ENCODE measurements at regions not wholly inside any gene's neighbourhood (a gene's known extent, or its start where the extent isn't known, plus 50 kb on each side); places are given as distances from the start of the nearest gene placed in this dataset.

DNA sequence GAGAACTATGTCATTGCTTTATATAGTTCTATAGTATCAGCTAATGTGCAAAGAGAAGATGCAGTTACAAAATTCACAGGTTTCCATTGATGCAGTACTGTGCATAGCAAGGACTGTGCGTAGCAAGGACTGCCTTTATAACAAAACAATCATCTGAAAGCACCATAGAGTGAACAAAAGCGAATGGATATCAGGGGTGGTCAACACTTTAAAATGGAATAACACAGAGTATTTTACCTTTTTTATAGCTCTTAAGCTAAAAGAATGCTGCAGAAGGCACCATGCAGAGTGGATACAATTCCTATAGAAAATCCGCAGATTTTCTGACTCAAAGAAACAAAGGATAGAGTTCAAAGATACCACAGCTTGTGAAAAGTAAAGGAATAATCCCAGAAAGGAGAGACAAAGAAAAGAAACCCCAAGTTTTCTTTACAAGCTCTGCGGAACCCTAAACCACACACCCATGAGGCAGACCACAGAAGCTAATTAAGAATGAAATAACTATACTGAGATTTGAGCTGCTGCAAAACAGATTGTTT, 229.9 kb upstream of the DTNA start:
- no peaks in the 10 kb centered on the region for H3K27me3 ChIP-seq (ENCODE audit: control insufficient read depth in 1 of 2, insufficient read depth in 2 of 2, low read length in 2 of 2)
- H2AFZ ChIP-seq (ENCODE audit: low read length) = no peak overlapping the region
- no peaks in the 10 kb centered on the region for H3K9me3 ChIP-seq (ENCODE audit: low read length)
- no TSS peak for BruUV-seq (replicated peaks)
- ChIA-PET POLR2A (no interaction called here), CTCF (ENCODE audit: low intra/inter-chr PET ratio, low total read pairs) (no interaction called here)
- no peaks in the 10 kb centered on the region for H3K36me3 ChIP-seq (replicated peaks in 1 of 2; ENCODE audit: control insufficient read depth in 1 of 2, insufficient read depth in 2 of 2, low read length in 2 of 2)
- H4K20me1 ChIP-seq (ENCODE audit: insufficient read depth, low read length) = no peaks in the 10 kb centered on the region
- no peaks in the 10 kb centered on the region for H3K79me2 ChIP-seq (ENCODE audit: insufficient read depth, low read length)
- no peak for DNase-seq (ENCODE audit: low spot score)
- 39% methylated on average over 4 of the region's 4 CpGs for WGBS (ENCODE audit: low lambda C conversion rate)
- H3K4me1 ChIP-seq (ENCODE audit: insufficient read depth, low read length) = no peaks in the 10 kb centered on the region
- no peak overlapping the region for H3K4me3 ChIP-seq (replicated peaks in 1 of 3; ENCODE audit: insufficient read depth in 1 of 3, low read depth in 2 of 3, low read length in 3 of 3)
- H3K27ac ChIP-seq (ENCODE audit: extremely low read length, insufficient read depth, low read length) = no peak overlapping the region
- in situ Hi-C loops (cut with HindIII; ENCODE audit: extremely low pct_ligation_motif_present, low pct_unique_long_range_greater_than_20kb) = no loop called here
- no peak for TF ChIP-seq ZNF615 (CRISPR knock-in tag; IDR thresholded peaks at IDR 0.05; ENCODE audit: borderline replicate concordance)
- no peak for TF ChIP-seq KDM3A (CRISPR knock-in tag; IDR thresholded peaks at IDR 0.05; ENCODE audit: low read depth)
- TF ChIP-seq, protein P1, sequence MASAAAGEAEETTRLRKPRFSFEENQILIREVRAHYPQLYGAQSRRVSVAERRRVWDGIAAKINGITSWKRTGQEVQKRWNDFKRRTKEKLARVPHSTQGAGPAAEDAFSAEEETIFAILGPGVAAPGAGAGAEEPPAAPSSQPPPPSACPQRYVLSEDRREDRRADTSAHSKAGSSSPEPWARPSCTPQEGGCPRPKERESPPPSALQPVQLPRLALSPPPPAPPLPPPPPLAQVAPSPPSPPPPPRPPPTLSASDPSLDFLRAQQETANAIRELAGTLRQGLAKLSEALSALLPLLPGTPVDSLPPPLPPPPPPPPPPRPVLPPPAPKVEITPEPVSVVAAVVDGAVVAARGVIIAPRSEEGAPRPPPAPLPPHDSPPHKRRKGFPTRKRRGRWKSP (CRISPR knock-in tag; IDR thresholded peaks at IDR 0.05) = no peak
- TF ChIP-seq ZNF530 (CRISPR knock-in tag; IDR thresholded peaks at IDR 0.05; ENCODE audit: low read depth) = no peak
- TF ChIP-seq, protein P2, sequence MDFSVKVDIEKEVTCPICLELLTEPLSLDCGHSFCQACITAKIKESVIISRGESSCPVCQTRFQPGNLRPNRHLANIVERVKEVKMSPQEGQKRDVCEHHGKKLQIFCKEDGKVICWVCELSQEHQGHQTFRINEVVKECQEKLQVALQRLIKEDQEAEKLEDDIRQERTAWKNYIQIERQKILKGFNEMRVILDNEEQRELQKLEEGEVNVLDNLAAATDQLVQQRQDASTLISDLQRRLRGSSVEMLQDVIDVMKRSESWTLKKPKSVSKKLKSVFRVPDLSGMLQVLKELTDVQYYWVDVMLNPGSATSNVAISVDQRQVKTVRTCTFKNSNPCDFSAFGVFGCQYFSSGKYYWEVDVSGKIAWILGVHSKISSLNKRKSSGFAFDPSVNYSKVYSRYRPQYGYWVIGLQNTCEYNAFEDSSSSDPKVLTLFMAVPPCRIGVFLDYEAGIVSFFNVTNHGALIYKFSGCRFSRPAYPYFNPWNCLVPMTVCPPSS (IDR thresholded peaks at IDR 0.05) = no peak
- TF ChIP-seq, protein P3, sequence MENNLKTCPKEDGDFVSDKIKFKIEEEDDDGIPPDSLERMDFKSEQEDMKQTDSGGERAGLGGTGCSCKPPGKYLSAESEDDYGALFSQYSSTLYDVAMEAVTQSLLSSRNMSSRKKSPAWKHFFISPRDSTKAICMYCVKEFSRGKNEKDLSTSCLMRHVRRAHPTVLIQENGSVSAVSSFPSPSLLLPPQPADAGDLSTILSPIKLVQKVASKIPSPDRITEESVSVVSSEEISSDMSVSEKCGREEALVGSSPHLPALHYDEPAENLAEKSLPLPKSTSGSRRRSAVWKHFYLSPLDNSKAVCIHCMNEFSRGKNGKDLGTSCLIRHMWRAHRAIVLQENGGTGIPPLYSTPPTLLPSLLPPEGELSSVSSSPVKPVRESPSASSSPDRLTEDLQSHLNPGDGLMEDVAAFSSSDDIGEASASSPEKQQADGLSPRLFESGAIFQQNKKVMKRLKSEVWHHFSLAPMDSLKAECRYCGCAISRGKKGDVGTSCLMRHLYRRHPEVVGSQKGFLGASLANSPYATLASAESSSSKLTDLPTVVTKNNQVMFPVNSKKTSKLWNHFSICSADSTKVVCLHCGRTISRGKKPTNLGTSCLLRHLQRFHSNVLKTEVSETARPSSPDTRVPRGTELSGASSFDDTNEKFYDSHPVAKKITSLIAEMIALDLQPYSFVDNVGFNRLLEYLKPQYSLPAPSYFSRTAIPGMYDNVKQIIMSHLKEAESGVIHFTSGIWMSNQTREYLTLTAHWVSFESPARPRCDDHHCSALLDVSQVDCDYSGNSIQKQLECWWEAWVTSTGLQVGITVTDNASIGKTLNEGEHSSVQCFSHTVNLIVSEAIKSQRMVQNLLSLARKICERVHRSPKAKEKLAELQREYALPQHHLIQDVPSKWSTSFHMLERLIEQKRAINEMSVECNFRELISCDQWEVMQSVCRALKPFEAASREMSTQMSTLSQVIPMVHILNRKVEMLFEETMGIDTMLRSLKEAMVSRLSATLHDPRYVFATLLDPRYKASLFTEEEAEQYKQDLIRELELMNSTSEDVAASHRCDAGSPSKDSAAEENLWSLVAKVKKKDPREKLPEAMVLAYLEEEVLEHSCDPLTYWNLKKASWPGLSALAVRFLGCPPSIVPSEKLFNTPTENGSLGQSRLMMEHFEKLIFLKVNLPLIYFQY (CRISPR knock-in tag; IDR thresholded peaks at IDR 0.05; ENCODE audit: borderline replicate concordance) = no peak
- no peak for TF ChIP-seq SOX6 (IDR thresholded peaks at IDR 0.05)
- no peak for TF ChIP-seq SOX6 (CRISPR knock-in tag; IDR thresholded peaks at IDR 0.05)
- ATAC-seq = no peak
- intact Hi-C loops (cut with micrococcal nuclease; ENCODE audit: unreplicated experiment) = no loop called here
- H3K9ac ChIP-seq (ENCODE audit: insufficient read depth, low read depth, low read length) = no peak overlapping the region
- no peak overlapping the region for H3K4me2 ChIP-seq (ENCODE audit: low read depth, low read length)
- FAIRE-seq = no peak
